ENCODE measurements at regions not wholly inside any gene's neighbourhood (a gene's known extent, or its start where the extent isn't known, plus 50 kb on each side); places are given as distances from the start of the nearest gene placed in this dataset.
"Not testable (repeated sequence)": the region's sequence is repeated elsewhere in the genome, so short reads cannot be mapped to it uniquely, and the experiment has no call there.

GRCh38 chr5:25387953-25388352 is 743.2 kb upstream of the CDH10 start:
- DNase-seq: no peak

GRCh38 chr5:25362799-25363198 is 718.0 kb upstream of the CDH10 start:
- DNase-seq: no peak

DNA sequence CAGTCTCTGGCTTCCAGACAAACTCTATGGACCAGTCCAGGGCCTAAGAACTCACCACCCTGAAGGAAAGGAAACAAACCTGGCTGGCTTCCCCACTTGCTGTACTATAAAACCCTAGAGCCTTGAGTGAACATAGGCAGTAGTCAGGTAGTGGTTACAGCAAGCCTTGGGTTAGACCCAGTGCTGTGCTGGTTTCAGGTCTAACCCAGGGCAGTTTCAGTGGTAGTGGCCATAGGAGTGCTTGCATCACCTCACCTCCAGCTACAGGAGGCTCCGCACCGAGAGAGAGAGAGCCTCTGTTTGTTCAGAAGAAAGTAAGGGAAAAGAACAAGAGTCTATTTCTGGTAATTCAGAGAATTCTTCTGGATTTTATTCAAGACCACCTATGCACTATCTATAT is 714.1 kb upstream of the CDH10 start:
- DNase-seq: no peak

- DNase-seq: no peak
These were observed 712.8 kb upstream of the CDH10 start for GRCh38 chr5:25357605-25358004.

DNA sequence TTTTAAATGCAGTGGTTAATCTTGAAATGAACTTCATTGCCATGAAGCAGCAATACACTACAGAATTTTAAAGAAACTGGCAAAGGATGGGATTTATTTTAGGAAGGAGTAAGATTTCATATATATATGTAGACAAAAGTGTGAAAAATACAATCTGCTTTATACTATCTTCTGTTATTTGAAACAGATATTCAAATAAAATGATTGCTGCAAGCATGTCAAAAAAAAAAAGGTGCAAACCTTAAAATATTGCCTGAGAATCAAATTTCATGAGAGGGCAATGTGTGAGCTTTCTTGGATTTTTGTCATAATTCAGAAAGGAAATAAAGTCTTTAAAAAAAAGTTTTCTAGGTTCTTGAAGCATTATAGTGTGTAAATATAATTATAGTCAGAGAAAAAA is 705.0 kb upstream of the CDH10 start:
- no peak for DNase-seq

DNA sequence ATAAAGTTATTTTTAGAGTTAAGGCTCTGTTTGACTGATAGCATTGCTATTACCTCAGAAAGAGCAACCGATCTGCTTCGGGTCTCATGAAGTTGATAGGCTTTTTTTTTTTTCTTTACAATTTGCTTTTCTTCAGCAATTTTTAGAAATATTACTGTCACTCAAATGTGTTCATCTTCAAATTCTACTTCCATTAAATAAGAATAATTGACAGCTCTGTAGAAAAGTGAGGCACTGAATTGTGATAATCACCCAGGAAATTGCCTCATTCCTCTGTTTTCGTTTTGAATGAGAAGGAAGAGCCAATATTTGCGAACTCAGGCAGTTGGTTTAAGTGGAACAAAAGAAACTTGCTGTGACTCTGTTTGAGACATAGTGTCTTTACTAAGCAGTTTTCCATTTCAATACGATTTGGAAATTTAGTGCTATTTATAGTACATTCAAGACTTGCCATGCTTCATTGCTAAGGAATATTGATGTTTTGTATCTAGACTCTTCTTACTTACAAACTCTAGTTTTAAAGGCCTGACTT is 700.5 kb upstream of the CDH10 start:
- no peak for DNase-seq

GRCh38 chr5:25339541-25339940 is 694.8 kb upstream of the CDH10 start:
- no peak for DNase-seq

- no peak for DNase-seq
These were observed 689.6 kb upstream of the CDH10 start for GRCh38 chr5:25334350-25334749.

DNA sequence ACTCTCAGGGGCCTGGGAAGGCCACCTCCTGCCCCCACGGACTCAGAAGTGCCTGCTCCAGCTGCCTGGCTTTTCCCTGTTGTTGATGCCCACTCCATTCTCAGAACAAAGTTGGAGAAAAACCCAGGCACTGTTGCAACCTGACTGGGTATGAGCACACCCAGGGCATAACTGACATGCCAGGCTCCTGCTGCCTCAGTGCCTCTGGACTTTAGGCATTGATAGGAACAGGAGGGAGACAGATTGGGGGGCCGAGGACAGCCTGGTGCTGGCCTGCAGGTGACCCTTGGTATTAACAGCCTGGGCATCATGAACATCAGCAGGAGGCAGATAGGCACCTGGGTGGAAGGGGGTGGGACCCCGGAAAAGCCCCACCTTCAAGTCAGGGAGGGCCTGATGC is 685.9 kb upstream of the CDH10 start:
- DNase-seq: no peak

DNA sequence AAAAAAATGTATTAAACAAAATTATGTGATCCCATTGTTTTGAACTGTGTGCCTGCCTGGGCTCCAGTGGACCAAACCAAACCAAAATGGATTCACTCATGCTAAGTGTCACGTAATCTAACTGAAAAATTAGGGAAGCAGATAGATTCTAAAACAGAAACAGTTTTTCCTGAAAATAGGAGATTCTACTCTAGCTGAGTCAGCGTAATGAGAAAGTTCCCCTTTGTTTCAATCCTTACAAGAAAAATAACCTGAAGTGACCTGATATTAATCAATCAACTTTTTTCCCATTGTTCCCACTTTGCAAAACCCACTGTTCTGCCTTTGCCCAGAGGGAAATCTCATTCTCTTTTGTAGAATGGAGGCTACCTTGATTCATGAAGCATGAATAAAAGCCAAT is 682.4 kb upstream of the CDH10 start:
- DNase-seq: no peak

GRCh38 chr5:25301836-25302235 is 657.1 kb upstream of the CDH10 start:
- DNase-seq: no peak

DNA sequence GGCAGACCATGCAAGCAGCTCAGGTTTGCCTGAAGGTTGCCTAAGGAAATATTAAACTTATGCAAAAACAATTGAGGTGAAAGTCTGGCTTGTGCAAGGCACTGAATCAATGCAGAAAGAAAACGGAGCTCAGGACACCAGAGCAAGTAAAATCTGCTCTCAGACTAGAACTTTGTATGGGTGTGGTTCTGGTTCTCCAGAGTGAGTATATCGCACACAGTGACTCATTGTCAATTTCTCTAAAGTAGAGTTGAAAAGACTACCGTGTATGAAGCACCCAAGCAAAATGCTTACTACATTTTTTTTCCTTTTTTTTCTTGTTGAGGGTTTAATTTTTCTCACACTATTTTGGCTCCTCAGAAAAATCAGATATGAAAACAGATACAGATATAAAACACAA is 650.3 kb upstream of the CDH10 start:
- no peak for DNase-seq

DNA sequence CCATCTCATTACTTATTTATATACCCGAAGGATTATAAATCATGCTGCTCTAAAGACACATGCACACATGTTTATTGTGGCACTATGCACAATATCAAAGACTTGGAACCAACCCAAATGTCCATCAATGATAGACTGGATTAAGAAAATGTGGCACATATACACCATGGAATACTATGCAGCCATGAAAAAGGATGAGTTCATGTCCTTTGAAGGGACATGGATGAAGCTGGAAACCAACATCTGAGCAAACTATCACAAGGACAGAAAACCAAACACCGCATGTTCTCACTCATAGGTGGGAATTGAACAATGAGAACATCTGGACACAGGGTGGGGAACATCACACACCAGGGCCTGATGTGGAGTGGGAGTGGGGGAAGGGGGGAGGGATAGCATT is 645.0 kb upstream of the CDH10 start:
- not testable (repeated sequence) for DNase-seq

DNA sequence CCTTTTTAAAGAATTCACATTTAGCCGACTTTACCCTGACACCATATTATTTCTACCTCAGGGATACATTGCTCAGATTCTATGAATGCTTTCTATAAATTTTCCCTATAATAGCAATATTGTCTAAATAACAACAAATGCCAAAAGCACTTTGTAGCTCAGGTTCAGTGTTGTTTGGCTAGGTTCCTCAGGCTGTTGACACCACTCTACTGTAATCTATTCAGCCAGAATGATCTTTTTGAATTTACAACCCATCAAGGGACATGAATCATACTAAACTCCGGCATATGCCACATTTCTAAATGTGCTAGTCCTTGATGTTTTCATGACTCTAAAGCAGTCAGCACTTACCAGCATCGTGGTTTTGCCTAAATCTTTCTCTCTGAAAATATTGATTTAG is 641.5 kb upstream of the CDH10 start:
- DNase-seq: no peak

DNA sequence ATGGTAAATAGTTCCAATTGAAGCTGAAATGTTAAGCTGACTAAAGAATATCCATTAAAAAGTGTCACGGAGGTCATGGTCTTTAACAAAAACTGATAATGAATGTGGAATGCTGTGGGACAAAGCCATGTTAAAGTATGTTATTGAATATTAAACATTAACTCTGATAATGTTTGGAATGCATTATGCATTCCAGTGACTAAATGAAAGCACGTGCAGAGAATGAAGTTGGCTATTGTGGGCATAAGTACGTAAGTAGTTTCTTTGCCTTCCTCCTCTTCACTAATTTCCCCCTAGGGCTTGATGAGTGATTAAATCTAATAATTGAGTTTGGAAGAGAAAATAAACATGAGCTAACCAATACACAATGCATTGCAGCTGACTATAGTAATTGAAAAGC is 640.4 kb upstream of the CDH10 start:
- DNase-seq: no peak

- DNase-seq: not testable (repeated sequence)
These were observed 618.7 kb upstream of the CDH10 start for GRCh38 chr5:25263507-25263906.

DNA sequence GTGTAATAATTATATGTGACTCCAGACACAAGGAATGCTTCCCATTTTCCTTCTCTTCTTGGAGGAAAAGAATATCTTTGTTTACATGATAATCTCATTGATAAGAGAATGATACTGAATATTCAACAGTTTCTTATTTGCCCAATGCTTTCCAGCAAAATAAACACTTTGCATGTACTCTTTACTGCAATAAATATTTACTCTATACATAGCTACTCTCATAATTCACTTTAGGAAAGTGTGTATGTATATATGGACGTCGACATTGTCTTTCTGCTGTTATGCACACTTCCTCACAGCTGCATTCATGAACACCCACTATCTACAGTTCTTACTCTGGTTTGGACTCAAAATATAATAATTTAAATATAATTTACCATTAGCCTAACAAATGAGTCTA is 617.4 kb upstream of the CDH10 start:
- no peak for DNase-seq

GRCh38 chr5:25255128-25255527 is 610.4 kb upstream of the CDH10 start:
- no peak for DNase-seq

DNA sequence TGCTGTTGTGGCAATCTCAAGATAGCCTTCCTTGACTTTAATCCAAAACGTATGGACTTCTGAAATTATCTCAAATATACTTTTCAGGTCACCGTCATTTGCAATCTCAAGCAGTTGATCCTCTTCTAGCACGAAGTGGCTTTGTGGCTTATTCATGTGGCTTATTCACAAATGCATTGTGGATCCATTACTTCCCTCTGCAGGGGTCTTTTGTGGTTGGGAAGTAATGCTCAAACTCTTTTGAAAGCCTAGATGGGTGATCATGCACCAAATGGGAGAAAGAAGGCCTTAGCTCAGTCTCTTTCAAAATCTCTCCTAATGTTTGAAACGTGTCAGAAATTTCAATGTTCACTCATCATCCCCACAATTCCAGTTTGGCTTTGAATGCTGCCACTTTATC is 597.2 kb upstream of the CDH10 start:
- no peak for DNase-seq

GRCh38 chr5:25238720-25239119 is 593.9 kb upstream of the CDH10 start:
- not testable (repeated sequence) for DNase-seq

DNA sequence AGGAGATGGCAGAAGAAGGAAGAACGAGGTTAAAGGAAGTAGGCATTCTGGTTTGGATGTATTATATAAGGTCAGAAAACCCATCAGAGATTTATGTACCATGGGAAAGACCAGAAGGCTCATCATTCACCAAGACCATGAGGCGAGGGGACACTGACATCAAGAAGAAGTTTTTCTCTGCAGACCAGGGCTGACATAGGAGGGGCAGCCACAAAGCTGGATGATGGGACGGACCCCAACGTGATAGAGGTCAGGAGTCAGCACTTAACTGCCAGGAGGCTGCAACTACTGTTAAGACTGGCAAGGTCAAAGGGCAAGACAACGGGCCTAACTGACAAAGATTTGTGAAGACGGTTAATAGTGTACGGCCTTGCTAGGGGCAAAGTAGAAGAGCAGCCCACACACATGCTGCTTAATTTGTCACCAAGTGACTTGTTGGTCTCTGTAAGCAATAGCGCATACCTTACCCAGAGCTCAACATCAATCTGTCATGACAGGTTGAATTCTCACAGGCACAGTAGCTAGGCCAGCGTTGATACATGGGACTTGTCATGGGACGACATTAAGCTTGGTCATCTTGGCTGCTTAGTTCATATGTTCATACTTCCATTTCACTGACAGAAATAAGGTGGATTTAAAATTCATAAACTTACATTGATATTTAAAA is 579.7 kb upstream of the CDH10 start:
- DNase-seq: no peak

GRCh38 chr5:25199902-25200301 is 555.1 kb upstream of the CDH10 start:
- not testable (repeated sequence) for DNase-seq

GRCh38 chr5:25190521-25191000 is 545.8 kb upstream of the CDH10 start:
- DNase-seq: no peak

GRCh38 chr5:25181249-25181648 is 536.5 kb upstream of the CDH10 start:
- no peak for DNase-seq

DNA sequence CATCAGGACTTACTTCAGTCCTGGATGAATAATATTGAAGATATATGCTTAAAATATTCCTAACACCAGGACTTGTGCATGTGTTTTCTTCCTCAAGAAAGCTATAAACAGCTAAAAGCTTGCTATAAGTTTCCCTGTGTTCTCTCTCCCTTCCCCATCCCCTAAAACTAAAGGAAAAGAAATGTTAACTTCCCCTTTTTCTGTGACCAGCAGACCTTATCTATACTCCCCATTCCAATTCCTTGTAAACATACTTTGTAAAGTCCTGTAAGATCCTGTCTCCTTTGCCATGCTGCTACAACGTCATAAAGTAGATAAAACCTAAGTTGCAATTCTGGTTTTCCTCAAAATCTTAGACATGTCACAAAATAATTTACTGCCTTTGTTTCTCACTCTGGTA is 517.8 kb upstream of the CDH10 start:
- DNase-seq: not testable (repeated sequence)
